Breast epithelium (tissue), 3 donors: ENCODE measurements at regions not wholly inside any gene's neighbourhood (a gene's known extent, or its start where the extent isn't known, plus 50 kb on each side); places are given as distances from the start of the nearest gene placed in this dataset.

ENCODE experiments used
- POLR2A ChIP-seq: fragments of 450-650 bp; IDR thresholded peaks from one replicate; pipeline ENCODE4 v1.6.1; 2016; ENCODE audit warnings: antibody characterized with exemption, mild to moderate bottlenecking, moderate library complexity
- POLR2AphosphoS5 ChIP-seq, 3 donors: sonication (generic); formaldehyde crosslinking; IDR thresholded peaks; one replicate each; pipeline ENCODE4 v1.6.1; 2017; ENCODE audit warnings: antibody characterized with exemption in 3 of 3
- TF ChIP-seq, protein P1 (sequence below), 3 donors: fragments of 450-650 bp; IDR thresholded peaks; one replicate each; pipeline ENCODE4 v1.5.1; 2016 to 2017; ENCODE audit warnings: antibody characterized with exemption in 3 of 3, mild to moderate bottlenecking in 3 of 3, moderate library complexity in 3 of 3

GRCh38 chr9:24391095-24391494 is 154.6 kb downstream of the IZUMO3 start:
- no peak for TF ChIP-seq POLR2A
- TF ChIP-seq, protein P1, sequence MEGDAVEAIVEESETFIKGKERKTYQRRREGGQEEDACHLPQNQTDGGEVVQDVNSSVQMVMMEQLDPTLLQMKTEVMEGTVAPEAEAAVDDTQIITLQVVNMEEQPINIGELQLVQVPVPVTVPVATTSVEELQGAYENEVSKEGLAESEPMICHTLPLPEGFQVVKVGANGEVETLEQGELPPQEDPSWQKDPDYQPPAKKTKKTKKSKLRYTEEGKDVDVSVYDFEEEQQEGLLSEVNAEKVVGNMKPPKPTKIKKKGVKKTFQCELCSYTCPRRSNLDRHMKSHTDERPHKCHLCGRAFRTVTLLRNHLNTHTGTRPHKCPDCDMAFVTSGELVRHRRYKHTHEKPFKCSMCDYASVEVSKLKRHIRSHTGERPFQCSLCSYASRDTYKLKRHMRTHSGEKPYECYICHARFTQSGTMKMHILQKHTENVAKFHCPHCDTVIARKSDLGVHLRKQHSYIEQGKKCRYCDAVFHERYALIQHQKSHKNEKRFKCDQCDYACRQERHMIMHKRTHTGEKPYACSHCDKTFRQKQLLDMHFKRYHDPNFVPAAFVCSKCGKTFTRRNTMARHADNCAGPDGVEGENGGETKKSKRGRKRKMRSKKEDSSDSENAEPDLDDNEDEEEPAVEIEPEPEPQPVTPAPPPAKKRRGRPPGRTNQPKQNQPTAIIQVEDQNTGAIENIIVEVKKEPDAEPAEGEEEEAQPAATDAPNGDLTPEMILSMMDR (IDR thresholded peaks at IDR 0.05): no peak
- TF ChIP-seq POLR2AphosphoS5 (IDR thresholded peaks at IDR 0.05): no peak
